T-cell (primary cell): ENCODE measurements at regions not wholly inside any gene's neighbourhood (a gene's known extent, or its start where the extent isn't known, plus 50 kb on each side); places are given as distances from the start of the nearest gene placed in this dataset.

Experiments
- ATAC-seq, 4 experiments: fragments of 200-7000 bp in 3 of 4; fragments of 150-1000 bp in 1 of 4; cut with Tn5 transposase; replicated peaks in 1 of 4; 1 replicate in 3 of 4; 2 replicates in 1 of 4; pipeline ENCODE4 v1.10.0; 2021; ENCODE audit warnings: moderate library complexity in 3 of 4, mild to moderate bottlenecking in 2 of 4, moderate number of reproducible peaks in 1 of 4
- CTCF ChIA-PET, 2 donors: fragments of 300-600 bp; sonication (Branson Sonifier 250); formaldehyde crosslinking; loops; one replicate each; lab custom pipeline; 2022; ENCODE audit warnings: antibody characterized with exemption in 2 of 2; lab: Charles Lee
- POLR2A ChIA-PET, 2 donors: fragments of 300-600 bp; sonication (Branson Sonifier 250); formaldehyde crosslinking; loops; one replicate each; lab custom pipeline; 2022; ENCODE audit warnings: antibody characterized with exemption in 2 of 2; lab: Charles Lee
- DNase-seq, 35 experiments: peaks; one replicate each; pipeline versions ENCODE4 v3.0.0 to v3.0.0-alpha.2; 2013 to 2023
- H3K27ac ChIP-seq: one replicate; pipeline ENCODE4 v1.5.1; 2013; ENCODE audit warnings: low read length
- H3K27me3 ChIP-seq, 2 experiments: replicated peaks in 1 of 2; 1 replicate in 1 of 2; 2 replicates in 1 of 2; pipeline versions ENCODE4 v1.6.1 to v1.7.0; 2013; ENCODE audit warnings: low read length in 1 of 2, mixed read lengths in 1 of 2; ENCODE audit not compliant: control insufficient read depth in 2 of 2, insufficient read depth in 2 of 2; ENCODE audit errors: extremely low read depth in 1 of 2
- H3K36me3 ChIP-seq, 2 donors: 1 replicate in 1 of 2; 2 replicates in 1 of 2; pipeline versions ENCODE4 v1.6.1 to v1.7.0; 2013; ENCODE audit warnings: low read length in 1 of 2; ENCODE audit not compliant: control insufficient read depth in 2 of 2, insufficient read depth in 1 of 2; ENCODE audit errors: extremely low read depth in 1 of 2
- H3K4me1 ChIP-seq, 2 experiments: 1 replicate in 1 of 2; 2 replicates in 1 of 2; pipeline versions ENCODE4 v1.6.1 to v1.7.0; 2013; ENCODE audit warnings: low read length in 2 of 2, mixed read lengths in 1 of 2; ENCODE audit not compliant: insufficient read depth in 2 of 2, control insufficient read depth in 1 of 2; ENCODE audit errors: extremely low read depth in 1 of 2
- H3K4me3 ChIP-seq, 2 donors: 1 replicate in 1 of 2; 2 replicates in 1 of 2; pipeline versions ENCODE4 v1.5.1 to v1.7.0; 2013; ENCODE audit warnings: mild to moderate bottlenecking in 2 of 2, low read length in 1 of 2, moderate library complexity in 1 of 2; ENCODE audit not compliant: control insufficient read depth in 1 of 2; ENCODE audit errors: extremely low read depth in 1 of 2
- H3K9me3 ChIP-seq: 2 replicates; pipeline ENCODE4 v1.7.0; 2013
- H3K27ac Mint-ChIP-seq, 2 donors: one replicate each; pipeline ENCODE4 v1.8.0; 2020 to 2021; ENCODE audit warnings: mild to moderate bottlenecking in 2 of 2, mixed read lengths in 2 of 2
- H3K27me3 Mint-ChIP-seq, 2 donors: one replicate each; pipeline ENCODE4 v1.8.0; 2021 to 2022; ENCODE audit warnings: mixed read lengths in 2 of 2
- H3K36me3 Mint-ChIP-seq: one replicate; pipeline ENCODE4 v1.8.0; 2021; ENCODE audit warnings: mixed read lengths
- H3K4me1 Mint-ChIP-seq, 3 donors: one replicate each; pipeline ENCODE4 v1.8.0; 2020 to 2022; ENCODE audit warnings: mixed read lengths in 3 of 3, mild to moderate bottlenecking in 1 of 3
- H3K4me3 Mint-ChIP-seq, 3 donors: one replicate each; pipeline ENCODE4 v1.8.0; 2020 to 2022; ENCODE audit warnings: mild to moderate bottlenecking in 3 of 3, mixed read lengths in 3 of 3, moderate library complexity in 3 of 3
- H3K9me3 Mint-ChIP-seq, 3 donors: one replicate each; pipeline ENCODE4 v1.8.0; 2020 to 2022; ENCODE audit warnings: mixed read lengths in 3 of 3
- WGBS: methylation state at CpG from one replicate; pipeline ENCODE4 v1.1.5; 2013; ENCODE audit warnings: missing lambda C conversion rate; ENCODE audit not compliant: insufficient coverage; 5-methylcytosine and 5-hydroxymethylcytosine counted together

DNA sequence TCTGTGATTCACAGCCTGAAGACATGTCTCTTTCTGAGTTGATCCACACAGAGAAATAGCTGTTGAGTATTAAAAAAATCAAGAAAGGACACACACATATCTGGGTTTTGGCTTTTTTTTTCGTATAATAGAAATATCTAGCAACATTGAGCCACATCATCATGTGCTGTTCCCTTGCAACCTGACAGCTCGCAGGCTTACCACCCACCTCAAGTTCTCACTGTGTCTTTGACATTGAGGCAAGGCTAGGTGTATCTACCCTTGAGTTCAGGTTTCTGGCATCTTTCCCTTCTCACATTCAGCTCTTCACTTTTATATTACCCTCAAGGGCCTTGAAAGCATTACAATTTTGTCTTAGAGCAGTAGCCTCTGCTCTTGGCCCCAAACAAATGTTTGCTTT is 490.3 kb upstream of the KIRREL3 start:
- Mint-ChIP-seq H3K4me3 (no peak overlapping the region), H3K36me3 (no peaks in the 10 kb centered on the region), H3K9me3 (peaks cover 10 to 14% (median 13%) of the 10 kb centered on the region in 3 donors), H3K27ac (no peak overlapping the region), H3K27me3 (no peaks in the 10 kb centered on the region), H3K4me1 (no peaks in the 10 kb centered on the region)
- DNase-seq (no peak), ATAC-seq (no peak)
- 80% methylated on average over 1 of the region's 2 CpGs for WGBS
- CTCF ChIA-PET = interaction anchor here in 1 of 2 donors (0.7 kb wide), 1 partner anchor 153 kb away, joined by 3 read pairs; no protein-coding TSS in a partner anchor
- Histone ChIP-seq H3K27ac (no peak overlapping the region), H3K36me3 (no peaks in the 10 kb centered on the region), H3K27me3 (no peaks in the 10 kb centered on the region), H3K4me1 (no peaks in the 10 kb centered on the region), H3K9me3 (no peaks in the 10 kb centered on the region), H3K4me3 (no peak overlapping the region)
- POLR2A ChIA-PET = no interaction called here

DNA sequence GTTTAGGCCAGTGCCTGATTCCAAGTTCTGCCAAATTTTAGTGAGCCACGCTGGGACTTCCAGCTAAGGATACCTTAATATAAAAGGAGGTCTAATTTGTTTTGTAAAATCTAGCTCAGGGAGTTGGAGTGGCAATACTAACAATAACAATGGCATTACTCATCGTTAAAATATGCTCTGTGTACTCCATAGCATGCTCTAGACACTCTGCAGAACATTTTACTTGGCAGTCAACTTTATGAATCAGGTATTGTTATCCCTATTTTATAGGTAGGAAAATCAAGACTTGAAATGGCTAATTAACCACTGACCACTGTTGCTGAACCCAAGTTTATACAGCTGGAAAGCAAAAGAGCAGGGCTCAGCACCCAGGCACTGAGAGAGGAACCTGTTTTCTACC is 485.0 kb upstream of the KIRREL3 start:
- Histone ChIP-seq H3K4me3 (no peak overlapping the region), H3K27me3 (no peaks in the 10 kb centered on the region), H3K36me3 (no peaks in the 10 kb centered on the region), H3K9me3 (no peaks in the 10 kb centered on the region), H3K4me1 (no peaks in the 10 kb centered on the region), H3K27ac (no peak overlapping the region)
- ChIA-PET CTCF (no interaction called here), POLR2A (no interaction called here)
- H3K36me3 Mint-ChIP-seq = no peaks in the 10 kb centered on the region
- H3K27ac Mint-ChIP-seq = no peak overlapping the region
- no peaks in the 10 kb centered on the region for H3K27me3 Mint-ChIP-seq
- no peak overlapping the region for H3K4me3 Mint-ChIP-seq
- no peaks in the 10 kb centered on the region for H3K4me1 Mint-ChIP-seq
- peaks cover 5% of the 10 kb centered on the region in 3 donors for H3K9me3 Mint-ChIP-seq
- no CpG with 5 or more reads among the region's 2 CpGs for WGBS
- ATAC-seq (no peak), DNase-seq (no peak)

DNA sequence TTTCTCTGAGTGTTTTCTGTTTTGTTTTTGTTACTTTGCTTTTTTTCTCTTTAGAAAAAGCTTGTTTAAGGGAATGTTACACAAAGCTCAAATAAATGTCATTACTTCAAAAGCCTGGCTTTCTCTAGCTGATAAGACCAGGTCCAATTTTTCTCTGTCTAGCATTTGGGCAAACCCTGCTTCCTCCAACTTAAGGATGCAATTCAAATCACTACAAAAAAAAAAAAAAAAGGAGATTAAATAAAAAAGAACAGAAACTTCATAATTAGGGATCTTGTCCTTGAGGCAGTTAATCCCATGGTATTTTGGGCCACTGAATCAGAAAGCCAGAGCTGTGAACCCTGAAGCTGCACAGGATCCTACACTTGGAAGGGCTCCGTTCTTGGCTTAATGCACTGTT is 480.8 kb upstream of the KIRREL3 start:
- Histone ChIP-seq H3K36me3 (no peaks in the 10 kb centered on the region), H3K27me3 (no peaks in the 10 kb centered on the region), H3K9me3 (no peaks in the 10 kb centered on the region), H3K4me3 (no peak overlapping the region), H3K27ac (no peak overlapping the region), H3K4me1 (no peaks in the 10 kb centered on the region)
- ATAC-seq = no peak
- ChIA-PET CTCF (no interaction called here), POLR2A (no interaction called here)
- Mint-ChIP-seq H3K36me3 (no peaks in the 10 kb centered on the region), H3K27ac (no peak overlapping the region), H3K4me3 (no peak overlapping the region), H3K27me3 (no peaks in the 10 kb centered on the region), H3K4me1 (no peaks in the 10 kb centered on the region), H3K9me3 (no peaks in the 10 kb centered on the region)
- no peak for DNase-seq
- WGBS = no CpG with 5 or more reads among the region's 1 CpG

DNA sequence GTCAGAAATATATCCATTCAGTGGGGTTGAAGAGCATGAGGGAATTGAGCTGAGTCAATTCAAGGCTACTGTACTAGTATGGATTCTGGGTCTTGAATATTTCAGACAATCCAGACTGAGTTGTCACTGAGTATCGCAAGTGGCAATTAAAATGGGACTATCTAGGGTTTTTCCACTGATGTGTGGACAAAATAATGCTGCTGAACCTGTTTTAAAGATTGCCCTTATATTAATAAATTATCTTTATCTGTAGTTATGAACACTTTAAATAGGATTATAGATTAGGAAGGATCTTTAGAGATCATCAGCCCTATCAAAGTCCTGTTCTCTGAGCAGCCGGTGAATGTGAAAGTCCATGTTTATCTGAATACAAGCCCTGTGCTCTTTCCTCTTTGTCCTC is 478.3 kb upstream of the KIRREL3 start:
- H3K4me1 ChIP-seq = no peaks in the 10 kb centered on the region
- DNase-seq (no peak), ATAC-seq (no peak)
- H3K36me3 Mint-ChIP-seq = no peaks in the 10 kb centered on the region
- no peak overlapping the region for H3K27ac Mint-ChIP-seq
- no CpG with 5 or more reads among the region's 2 CpGs for WGBS
- no peaks in the 10 kb centered on the region for H3K36me3 ChIP-seq
- no peaks in the 10 kb centered on the region for H3K9me3 Mint-ChIP-seq
- no peak overlapping the region for H3K27ac ChIP-seq
- no peaks in the 10 kb centered on the region for H3K9me3 ChIP-seq
- peaks cover 0 to 3% (median 0%) of the 10 kb centered on the region in 3 donors for H3K4me1 Mint-ChIP-seq
- no peaks in the 10 kb centered on the region for H3K27me3 ChIP-seq
- CTCF ChIA-PET = interaction anchor here in 1 of 2 donors (1.1 kb wide), 1 partner anchor 10 kb away, joined by 3 read pairs; no protein-coding TSS in a partner anchor
- H3K4me3 ChIP-seq = no peak overlapping the region
- no peak overlapping the region for H3K4me3 Mint-ChIP-seq
- POLR2A ChIA-PET = no interaction called here
- no peaks in the 10 kb centered on the region for H3K27me3 Mint-ChIP-seq

DNA sequence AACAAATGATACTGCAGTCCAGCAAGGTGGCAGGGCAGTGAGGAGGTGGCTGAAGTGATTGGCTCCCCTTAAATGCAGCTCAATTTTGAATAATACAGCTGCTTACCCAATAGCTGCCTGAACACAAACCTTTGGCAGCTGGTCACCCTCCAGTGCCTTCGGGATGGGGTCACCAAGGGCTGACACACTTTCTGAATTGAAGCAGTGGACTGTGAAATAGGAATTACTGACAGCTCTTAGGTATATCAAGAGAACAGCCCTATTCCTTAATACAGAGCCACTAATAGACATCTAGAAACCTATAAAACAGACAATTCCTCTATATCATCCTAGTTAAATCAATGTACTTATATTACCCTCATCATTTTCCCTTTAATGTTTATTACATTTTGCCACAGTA is 474.2 kb upstream of the KIRREL3 start:
- H3K4me1 ChIP-seq = no peaks in the 10 kb centered on the region
- ATAC-seq (no peak), DNase-seq (no peak)
- Mint-ChIP-seq H3K4me3 (no peak overlapping the region), H3K27me3 (no peaks in the 10 kb centered on the region), H3K27ac (no peak overlapping the region), H3K9me3 (no peaks in the 10 kb centered on the region), H3K4me1 (peaks cover 0 to 3% (median 0%) of the 10 kb centered on the region in 3 donors), H3K36me3 (no peaks in the 10 kb centered on the region)
- H3K4me3 ChIP-seq = no peak overlapping the region
- WGBS = 67% methylated on average over 1 of the region's 1 CpG
- H3K9me3 ChIP-seq = no peaks in the 10 kb centered on the region
- no peak overlapping the region for H3K27ac ChIP-seq
- no peaks in the 10 kb centered on the region for H3K27me3 ChIP-seq
- ChIA-PET POLR2A (no interaction called here), CTCF (no interaction called here)
- H3K36me3 ChIP-seq = no peaks in the 10 kb centered on the region

DNA sequence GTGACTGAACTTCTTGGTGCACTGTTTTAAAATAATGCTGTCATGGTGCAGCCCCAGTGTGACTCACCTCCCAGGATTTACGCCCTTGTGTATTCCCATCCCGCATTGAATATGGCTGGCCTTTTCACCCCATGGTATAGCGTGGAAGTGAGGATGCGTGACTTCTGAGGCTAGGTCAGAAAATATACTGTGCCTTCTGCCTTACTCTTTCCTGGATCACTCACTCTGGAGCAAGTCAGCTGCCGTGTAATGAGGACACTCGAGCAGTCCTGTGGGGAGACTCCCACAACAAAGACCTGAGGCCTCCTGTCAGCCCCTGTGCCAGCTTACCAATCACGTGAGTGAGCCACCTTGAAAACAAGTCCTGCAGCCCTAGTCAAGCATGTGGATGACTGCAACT is 471.9 kb upstream of the KIRREL3 start:
- no peaks in the 10 kb centered on the region for H3K27me3 Mint-ChIP-seq

DNA sequence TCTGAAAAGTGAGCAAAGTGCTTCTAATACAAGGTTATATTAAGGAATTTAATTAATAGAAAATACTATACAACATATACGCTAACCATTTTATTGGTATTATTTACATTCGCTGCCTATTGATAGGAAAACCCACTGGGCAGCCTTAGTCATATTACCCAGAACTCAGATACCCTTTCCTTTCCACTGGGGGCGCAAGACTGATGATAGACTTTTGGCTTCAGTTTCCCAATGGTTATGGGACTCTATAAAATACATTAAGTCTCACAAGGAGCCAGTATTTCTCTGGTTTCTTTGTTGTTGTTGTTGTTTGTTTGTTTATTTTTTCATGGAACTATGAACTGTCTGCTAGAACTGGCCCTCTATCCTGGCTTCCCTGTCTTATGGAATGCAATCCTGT is 471.1 kb upstream of the KIRREL3 start:
- H3K27ac ChIP-seq = no peak overlapping the region
- POLR2A ChIA-PET = no interaction called here
- Mint-ChIP-seq H3K36me3 (no peaks in the 10 kb centered on the region), H3K4me1 (peaks cover 0 to 3% (median 0%) of the 10 kb centered on the region in 3 donors), H3K4me3 (no peak overlapping the region), H3K9me3 (peaks cover 0 to 6% (median 0%) of the 10 kb centered on the region in 3 donors), H3K27ac (no peak overlapping the region), H3K27me3 (no peaks in the 10 kb centered on the region)
- ATAC-seq (no peak), DNase-seq (no peak)
- no peaks in the 10 kb centered on the region for H3K27me3 ChIP-seq
- no peaks in the 10 kb centered on the region for H3K36me3 ChIP-seq
- WGBS = no CpG with 5 or more reads among the region's 3 CpGs
- no peak overlapping the region for H3K4me3 ChIP-seq
- no peaks in the 10 kb centered on the region for H3K4me1 ChIP-seq
- H3K9me3 ChIP-seq = no peaks in the 10 kb centered on the region
- CTCF ChIA-PET = no interaction called here

More for the DNA sequence above, 471.9 kb upstream of the KIRREL3 start:
- no peak overlapping the region for H3K4me3 Mint-ChIP-seq
- DNase-seq (no peak), ATAC-seq (no peak)
- 81% methylated on average over 6 of the region's 7 CpGs for WGBS
- Histone ChIP-seq H3K4me3 (no peak overlapping the region), H3K4me1 (no peaks in the 10 kb centered on the region), H3K9me3 (no peaks in the 10 kb centered on the region), H3K27ac (no peak overlapping the region), H3K27me3 (no peaks in the 10 kb centered on the region), H3K36me3 (no peaks in the 10 kb centered on the region)
- no peak overlapping the region for H3K27ac Mint-ChIP-seq
- peaks cover 0 to 3% (median 0%) of the 10 kb centered on the region in 3 donors for H3K4me1 Mint-ChIP-seq
- H3K9me3 Mint-ChIP-seq = peaks cover 0 to 6% (median 0%) of the 10 kb centered on the region in 3 donors
- CTCF ChIA-PET = no interaction called here
- no peaks in the 10 kb centered on the region for H3K36me3 Mint-ChIP-seq
- POLR2A ChIA-PET = no interaction called here
